GM12878 (cell line): ENCODE measurements at regions not wholly inside any gene's neighbourhood (a gene's known extent, or its start where the extent isn't known, plus 50 kb on each side); places are given as distances from the start of the nearest gene placed in this dataset. TPM values are rescaled to one million over a fixed set of nuclear protein-coding genes. Genes with fewer than 3 reads are reported as not detected.

Experiments
- small RNA-seq: library from RNA; depleted of rRNA; stranded (forward); fragments of <200 nt; gene quantifications from one replicate; pipeline ENCODE3, GENCODE V24; 2014

Small RNA genes in the stretch of these regions (small RNA-seq; reads per million reads assigned to genes)
- not detected for gene AC109635.3
